GM23338 (cell line): ENCODE measurements at regions not wholly inside any gene's neighbourhood (a gene's known extent, or its start where the extent isn't known, plus 50 kb on each side); places are given as distances from the start of the nearest gene placed in this dataset.

Source experiments
- ATAC-seq: fragments of 200-7000 bp; cut with Tn5 transposase; 3 replicates; pipeline ENCODE4 v1.9.1; 2020
- DNase-seq: peaks from one replicate; pipeline ENCODE4 v3.0.0-alpha.2; 2015; ENCODE audit warnings: low spot score
- H2AFZ ChIP-seq: fragments of 200-600 bp; sonication (generic); 2 replicates; pipeline ENCODE4 v1.8.0; 2016; ENCODE audit warnings: antibody characterized with exemption, mild to moderate bottlenecking, moderate library complexity
- H3F3A ChIP-seq: fragments of 200-600 bp; sonication (generic); replicated peaks from 2 replicates; pipeline ENCODE4 v1.8.0; 2017; ENCODE audit warnings: antibody characterized with exemption, mixed run types, low read depth
- H3K27ac ChIP-seq: fragments of 200-600 bp; sonication (generic); 2 replicates; pipeline ENCODE4 v1.6.1; 2016; ENCODE audit warnings: low read depth
- H3K27me3 ChIP-seq: fragments of 200-600 bp; sonication (generic); 2 replicates; pipeline ENCODE4 v1.8.0; 2016; ENCODE audit warnings: mild to moderate bottlenecking, mixed run types, moderate library complexity; ENCODE audit not compliant: insufficient read depth
- H3K36me3 ChIP-seq: fragments of 200-600 bp; sonication (generic); 2 replicates; pipeline ENCODE4 v1.8.0; 2016; ENCODE audit warnings: mild to moderate bottlenecking; ENCODE audit not compliant: insufficient read depth
- H3K4me1 ChIP-seq: fragments of 200-600 bp; sonication (generic); 2 replicates; pipeline ENCODE4 v1.8.0; 2016; ENCODE audit warnings: mild to moderate bottlenecking, moderate library complexity; ENCODE audit not compliant: insufficient read depth
- H3K4me2 ChIP-seq: fragments of 200-600 bp; sonication (generic); 2 replicates; pipeline ENCODE4 v1.7.1; 2017; ENCODE audit warnings: mixed run types
- H3K4me3 ChIP-seq: fragments of 200-600 bp; sonication (generic); 2 replicates; pipeline ENCODE4 v1.6.1; 2016; ENCODE audit warnings: mixed run types
- H3K79me2 ChIP-seq: fragments of 200-600 bp; sonication (generic); replicated peaks from 2 replicates; pipeline ENCODE4 v1.8.0; 2017; ENCODE audit warnings: mild to moderate bottlenecking; ENCODE audit not compliant: insufficient read depth
- H3K9me2 ChIP-seq: fragments of 200-600 bp; sonication (generic); 2 replicates; pipeline ENCODE4 v1.8.0; 2017; ENCODE audit not compliant: insufficient read depth
- H4K20me1 ChIP-seq: fragments of 200-600 bp; sonication (generic); replicated peaks from 2 replicates; pipeline ENCODE4 v1.8.0; 2017; ENCODE audit warnings: mild to moderate bottlenecking; ENCODE audit not compliant: insufficient read depth
- H3K27ac Mint-ChIP-seq: 2 replicates; pipeline ENCODE4 v1.8.0; 2020; ENCODE audit warnings: inconsistent platforms, mild to moderate bottlenecking, moderate library complexity, mixed read lengths
- H3K27me3 Mint-ChIP-seq: 3 replicates; pipeline ENCODE4 v1.8.0; 2022; ENCODE audit warnings: low read depth, mild to moderate bottlenecking, moderate library complexity, mixed read lengths, inconsistent platforms; ENCODE audit not compliant: insufficient read depth, poor library complexity
- H3K36me3 Mint-ChIP-seq: 3 replicates; pipeline ENCODE4 v1.8.0; 2021; ENCODE audit warnings: low read depth, mild to moderate bottlenecking, inconsistent platforms, moderate library complexity, mixed read lengths
- H3K4me1 Mint-ChIP-seq: 3 replicates; pipeline ENCODE4 v1.8.0; 2020; ENCODE audit warnings: mild to moderate bottlenecking, inconsistent platforms, mixed read lengths
- H3K4me3 Mint-ChIP-seq: 3 replicates; pipeline ENCODE4 v1.8.0; 2021; ENCODE audit warnings: moderate library complexity, mild to moderate bottlenecking, inconsistent platforms, mixed read lengths
- H3K9me3 Mint-ChIP-seq: 3 replicates; pipeline ENCODE4 v1.8.0; 2020; ENCODE audit warnings: moderate library complexity, mild to moderate bottlenecking, inconsistent platforms, mixed read lengths
- CTCF ChIP-seq, 2 experiments: fragments of 200-600 bp in 1 of 2; sonication (generic) in 1 of 2; conservative IDR thresholded peaks; 2 replicates each; pipeline versions ENCODE4 v1.5.1 to v1.6.1; 2016 to 2017; ENCODE audit warnings: antibody characterized with exemption in 2 of 2, low read depth in 2 of 2, mild to moderate bottlenecking in 2 of 2, moderate library complexity in 1 of 2
- EZH2 ChIP-seq: fragments of 200-600 bp; sonication (generic); IDR thresholded peaks from one replicate; pipeline ENCODE4 v1.8.0; 2017; ENCODE audit warnings: antibody characterized with exemption, mild to moderate bottlenecking, low read depth; ENCODE audit not compliant: unreplicated experiment
- EZH2phosphoT487 ChIP-seq: fragments of 200-600 bp; sonication (generic); IDR thresholded peaks from one replicate; pipeline ENCODE4 v1.8.1; 2018; ENCODE audit warnings: antibody characterized with exemption; ENCODE audit not compliant: unreplicated experiment
- JUNB ChIP-seq: IDR thresholded peaks from one replicate; pipeline ENCODE4 v1.6.1; 2016; ENCODE audit warnings: antibody characterized with exemption; ENCODE audit not compliant: unreplicated experiment
- NANOG ChIP-seq: IDR thresholded peaks from 2 replicates; pipeline ENCODE4 v1.6.1; 2016; ENCODE audit warnings: antibody characterized with exemption, borderline replicate concordance
- POLR2AphosphoS5 ChIP-seq: IDR thresholded peaks from 2 replicates; pipeline ENCODE4 v1.6.1; 2016; ENCODE audit warnings: antibody characterized with exemption, low read depth
- REST ChIP-seq: IDR thresholded peaks from one replicate; pipeline ENCODE4 v1.6.1; 2018; ENCODE audit warnings: antibody characterized with exemption; ENCODE audit not compliant: unreplicated experiment
- STAT1 ChIP-seq: IDR thresholded peaks from one replicate; pipeline ENCODE4 v1.6.1; 2016; ENCODE audit warnings: antibody characterized with exemption; ENCODE audit not compliant: unreplicated experiment
- ZNF331 ChIP-seq: fragments of 250-450 bp; sonication (Bioruptor Pico); IDR thresholded peaks from 2 replicates; pipeline ENCODE4 v1.5.0; 2020; ENCODE audit warnings: low read depth, mild to moderate bottlenecking, moderate library complexity
- ZNF462 ChIP-seq: fragments of 250-450 bp; sonication (Bioruptor Pico); IDR thresholded peaks from 2 replicates; pipeline ENCODE4 v1.5.0; 2020; ENCODE audit warnings: mild to moderate bottlenecking, moderate library complexity

- TF ChIP-seq REST (no peak), JUNB (no peak), CTCF (conservative IDR thresholded peaks at IDR 0.05; ENCODE audit: low read depth in 2 of 2) (no peak), EZH2phosphoT487 (no peak), NANOG (no peak), EZH2 (no peak), POLR2AphosphoS5 (no peak), ZNF331 (CRISPR knock-in tag) (no peak)
These were observed 385.7 kb downstream of the AASDHPPT start (continued) for GRCh38 chr11:106463154-106463553.

- Histone ChIP-seq H3K36me3 (no peaks in the 10 kb centered on the region), H3K27me3 (no peaks in the 10 kb centered on the region), H3K79me2 (no peaks in the 10 kb centered on the region), H3K4me2 (no peak overlapping the region), H3F3A (no peaks in the 10 kb centered on the region), H3K4me3 (no peak overlapping the region), H3K4me1 (peaks cover 15% of the 10 kb centered on the region), H3K9me2 (no peaks in the 10 kb centered on the region; the same call in 1 of the 2 replicates), H3K27ac (no peak overlapping the region), H4K20me1 (no peaks in the 10 kb centered on the region), H2AFZ (no peak overlapping the region)
- no peaks in the 10 kb centered on the region for H3K9me3 Mint-ChIP-seq
- H3K27ac Mint-ChIP-seq = no peak overlapping the region
- no peak for DNase-seq
- H3K27me3 Mint-ChIP-seq = no peaks in the 10 kb centered on the region
- ATAC-seq = no peak
- H3K4me1 Mint-ChIP-seq = peaks cover 21% of the 10 kb centered on the region
- H3K4me3 Mint-ChIP-seq = no peak overlapping the region
- no peaks in the 10 kb centered on the region for H3K36me3 Mint-ChIP-seq
- TF ChIP-seq NANOG (no peak), ZNF462 (CRISPR knock-in tag) (no peak), POLR2AphosphoS5 (no peak), JUNB (no peak), STAT1 (no peak), CTCF (conservative IDR thresholded peaks at IDR 0.05; ENCODE audit: low read depth in 2 of 2) (no peak)
These were observed 386.3 kb downstream of the AASDHPPT start for GRCh38 chr11:106463796-106464201.
